KMS-11 (cell line): ENCODE measurements at regions not wholly inside any gene's neighbourhood (a gene's known extent, or its start where the extent isn't known, plus 50 kb on each side); places are given as distances from the start of the nearest gene placed in this dataset.

Experiments
- H2AFZ ChIP-seq: fragments of 200-600 bp; sonication (generic); 2 replicates; pipeline ENCODE4 v1.6.1; 2016; ENCODE audit warnings: antibody characterized with exemption, mixed run types, low read depth
- H3K27ac ChIP-seq: fragments of 200-600 bp; sonication (generic); 2 replicates; pipeline ENCODE4 v1.6.1; 2016; ENCODE audit warnings: mild to moderate bottlenecking, mixed run types
- H3K27me3 ChIP-seq: fragments of 200-600 bp; sonication (generic); 2 replicates; pipeline ENCODE4 v1.6.1; 2017; ENCODE audit warnings: mild to moderate bottlenecking, low read depth, mixed run types, moderate library complexity; ENCODE audit not compliant: insufficient read depth
- H3K36me3 ChIP-seq: fragments of 200-600 bp; sonication (generic); 2 replicates; pipeline ENCODE4 v1.6.1; 2017; ENCODE audit warnings: mild to moderate bottlenecking, mixed run types; ENCODE audit not compliant: insufficient read depth
- H3K4me1 ChIP-seq: fragments of 200-600 bp; sonication (generic); 2 replicates; pipeline ENCODE4 v1.6.1; 2016; ENCODE audit warnings: mild to moderate bottlenecking, low read depth, mixed run types; ENCODE audit not compliant: poor library complexity, severe bottlenecking
- H3K4me2 ChIP-seq: fragments of 200-600 bp; sonication (generic); 2 replicates; pipeline ENCODE4 v1.7.0; 2016; ENCODE audit warnings: mild to moderate bottlenecking, mixed run types
- H3K4me3 ChIP-seq: fragments of 200-600 bp; sonication (generic); IDR thresholded peaks from 2 replicates; pipeline ENCODE4 v1.6.1; 2017; ENCODE audit warnings: low read depth, low read length, mixed read lengths; ENCODE audit not compliant: insufficient read depth
- H3K79me2 ChIP-seq: fragments of 200-600 bp; sonication (generic); 2 replicates; pipeline ENCODE4 v1.6.1; 2016; ENCODE audit warnings: low read depth, mixed run types; ENCODE audit not compliant: insufficient read depth
- H3K9ac ChIP-seq: fragments of 200-600 bp; sonication (generic); 2 replicates; pipeline ENCODE4 v1.6.1; 2016; ENCODE audit warnings: mild to moderate bottlenecking, mixed run types
- H4K20me1 ChIP-seq: fragments of 200-600 bp; sonication (generic); 2 replicates; pipeline ENCODE4 v1.6.1; 2016; ENCODE audit warnings: mild to moderate bottlenecking, mixed run types; ENCODE audit not compliant: insufficient read depth
- CTCF ChIP-seq: fragments of 200-600 bp; sonication (generic); conservative IDR thresholded peaks from 2 replicates; pipeline ENCODE4 v1.6.1; 2017; ENCODE audit warnings: low read depth, mild to moderate bottlenecking, antibody characterized with exemption, low read length, moderate library complexity, mixed read lengths

DNA sequence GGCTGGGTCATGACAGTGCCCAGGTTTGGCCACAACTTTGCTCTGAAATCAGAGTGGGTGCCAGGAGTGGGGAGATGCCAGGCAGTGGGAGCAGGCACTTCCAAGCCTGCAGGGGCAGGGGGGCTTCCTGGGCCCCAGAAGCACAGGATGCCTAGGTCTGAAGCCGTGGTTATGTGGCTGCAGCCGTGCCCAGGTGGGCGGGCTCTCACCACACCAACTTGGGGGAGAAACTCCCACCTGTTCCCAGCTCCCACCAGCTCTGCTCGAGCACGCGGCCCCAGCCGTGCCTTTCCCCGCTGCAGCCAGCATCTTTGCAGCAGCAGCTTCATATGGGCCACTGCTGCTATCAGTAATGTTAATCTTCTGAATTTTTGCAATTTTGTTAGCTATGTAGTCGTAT is 331.4 kb downstream of the USP25 start:
- Histone ChIP-seq H3K9ac (no peak overlapping the region), H3K79me2 (no peaks in the 10 kb centered on the region)

DNA sequence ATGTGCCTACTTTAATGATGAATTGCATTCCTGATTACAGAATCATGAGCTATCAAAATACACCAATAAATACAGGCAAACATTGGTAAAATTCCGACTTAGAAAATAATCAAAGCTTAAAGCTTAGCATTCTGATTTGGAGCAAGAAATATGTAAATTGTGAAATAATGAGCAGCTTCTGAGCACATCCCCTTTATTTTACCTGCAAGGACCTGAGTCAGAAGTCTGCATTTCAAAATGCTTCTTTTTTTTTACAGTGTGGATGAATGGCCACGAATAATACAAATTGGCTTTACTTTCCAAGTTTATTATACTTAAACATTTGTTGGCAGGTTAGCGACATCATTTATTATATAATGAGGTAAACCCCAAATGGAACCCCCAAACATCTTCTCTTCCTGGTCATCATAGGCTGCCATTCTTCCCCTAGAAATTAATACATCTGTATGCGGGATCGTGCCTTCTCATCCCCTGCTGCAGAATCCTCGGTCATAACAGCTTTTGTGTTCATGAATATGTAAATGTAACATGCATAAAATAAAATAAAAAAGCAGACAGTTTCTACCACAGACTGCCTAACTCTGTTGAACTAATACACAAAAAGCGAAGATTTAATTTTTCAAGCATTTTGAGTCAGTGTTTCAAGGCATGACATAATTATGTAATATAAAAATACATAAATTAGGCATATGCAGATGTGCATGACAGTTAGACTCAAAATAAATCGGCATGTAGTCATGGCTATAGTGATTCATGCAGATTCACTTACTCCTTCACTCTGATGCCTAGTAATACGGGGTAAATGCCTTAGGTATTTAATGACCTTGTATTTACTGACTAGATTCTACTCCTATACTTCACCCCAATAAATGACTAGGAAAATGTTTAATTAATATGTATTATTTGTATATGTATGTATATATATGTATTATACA is 339.7 kb downstream of the USP25 start:
- Histone ChIP-seq H2AFZ (no peak overlapping the region), H3K9ac (no peak overlapping the region), H3K4me2 (no peak overlapping the region), H3K27me3 (no peaks in the 10 kb centered on the region), H3K36me3 (no peaks in the 10 kb centered on the region), H3K4me1 (no peaks in the 10 kb centered on the region), H3K79me2 (no peaks in the 10 kb centered on the region), H4K20me1 (no peaks in the 10 kb centered on the region), H3K4me3 (no peak overlapping the region), H3K27ac (no peak overlapping the region)
- no peak for TF ChIP-seq CTCF

More for the DNA sequence above, 331.4 kb downstream of the USP25 start:
- Histone ChIP-seq H3K27me3 (no peaks in the 10 kb centered on the region), H3K36me3 (no peaks in the 10 kb centered on the region; the same call in 1 of the 2 replicates), H4K20me1 (no peaks in the 10 kb centered on the region), H3K4me2 (no peak overlapping the region), H3K4me3 (no peak overlapping the region), H3K4me1 (no peaks in the 10 kb centered on the region), H2AFZ (no peak overlapping the region), H3K27ac (no peak overlapping the region)
- TF ChIP-seq CTCF: no peak

- Histone ChIP-seq H4K20me1 (no peaks in the 10 kb centered on the region), H3K4me2 (no peak overlapping the region), H3K4me3 (no peak overlapping the region), H3K27ac (no peak overlapping the region), H3K36me3 (no peaks in the 10 kb centered on the region), H3K27me3 (no peaks in the 10 kb centered on the region), H3K9ac (no peak overlapping the region), H3K4me1 (no peaks in the 10 kb centered on the region), H3K79me2 (no peaks in the 10 kb centered on the region), H2AFZ (no peak overlapping the region)
- no peak for TF ChIP-seq CTCF
Observed at GRCh38 chr21:16070207-16070651, 340.4 kb downstream of the USP25 start.

DNA sequence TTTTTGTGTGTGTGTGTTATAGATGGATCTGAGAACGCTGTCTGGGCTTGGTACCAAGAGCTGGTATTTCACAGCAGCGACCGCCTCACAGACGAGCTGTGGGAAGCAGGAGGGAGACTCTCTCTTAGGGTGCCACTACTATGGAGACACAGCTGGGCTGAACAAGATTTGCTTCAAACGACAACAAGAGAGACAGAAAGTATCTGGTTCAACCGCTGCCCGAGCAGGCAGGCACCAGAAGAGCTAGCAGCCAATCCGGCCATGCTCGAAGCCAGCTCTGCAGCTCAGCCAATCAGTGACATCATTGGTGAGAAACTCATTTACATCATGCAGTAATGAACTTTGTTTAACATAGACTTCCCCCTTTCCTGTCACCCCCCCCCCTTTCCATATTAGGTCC is 341.3 kb downstream of the USP25 start:
- no peaks in the 10 kb centered on the region for H4K20me1 ChIP-seq
- no peak overlapping the region for H3K4me3 ChIP-seq
- TF ChIP-seq CTCF: no peak
- no peaks in the 10 kb centered on the region for H3K27me3 ChIP-seq
- no peaks in the 10 kb centered on the region for H3K79me2 ChIP-seq
- no peak overlapping the region for H2AFZ ChIP-seq
- no peaks in the 10 kb centered on the region for H3K4me1 ChIP-seq
- no peak overlapping the region for H3K4me2 ChIP-seq
- H3K27ac ChIP-seq: no peak overlapping the region
- no peaks in the 10 kb centered on the region for H3K36me3 ChIP-seq
- H3K9ac ChIP-seq: no peak overlapping the region
